Trophoblast cell (in vitro differentiated cells and primary cell): ENCODE measurements at regions not wholly inside any gene's neighbourhood (a gene's known extent, or its start where the extent isn't known, plus 50 kb on each side); places are given as distances from the start of the nearest gene placed in this dataset.

ENCODE experiments used
- DNase-seq, 2 donors: peaks; one replicate each; pipeline ENCODE4 v3.0.0-alpha.2; 2016
- H2AFZ ChIP-seq: 2 replicates; pipeline ENCODE4 v1.6.1; 2013; ENCODE audit warnings: low read length, moderate library complexity, mild to moderate bottlenecking; ENCODE audit not compliant: insufficient read depth, poor library complexity
- H2AK5ac ChIP-seq: 2 replicates; pipeline ENCODE4 v1.6.1; 2013; ENCODE audit warnings: mild to moderate bottlenecking, low read length
- H2BK120ac ChIP-seq: 2 replicates; pipeline ENCODE4 v1.6.1; 2013; ENCODE audit warnings: low read length, mild to moderate bottlenecking, moderate library complexity; ENCODE audit not compliant: insufficient read depth, poor library complexity
- H2BK12ac ChIP-seq: 2 replicates; pipeline ENCODE4 v1.6.1; 2013; ENCODE audit warnings: mild to moderate bottlenecking, low read length, moderate library complexity
- H2BK5ac ChIP-seq: 2 replicates; pipeline ENCODE4 v1.6.1; 2013; ENCODE audit warnings: low read length, low read depth, moderate library complexity, mild to moderate bottlenecking; ENCODE audit not compliant: poor library complexity
- H3K14ac ChIP-seq: 2 replicates; pipeline ENCODE4 v1.6.1; 2013; ENCODE audit warnings: mild to moderate bottlenecking, low read length
- H3K18ac ChIP-seq: 2 replicates; pipeline ENCODE4 v1.6.1; 2013; ENCODE audit warnings: mild to moderate bottlenecking, low read length
- H3K23ac ChIP-seq: 2 replicates; pipeline ENCODE4 v1.6.1; 2013; ENCODE audit warnings: low read length
- H3K27ac ChIP-seq: 2 replicates; pipeline ENCODE4 v1.5.1; 2013; ENCODE audit warnings: low read depth, mild to moderate bottlenecking, inconsistent platforms, low read length, moderate library complexity
- H3K27me3 ChIP-seq: 2 replicates; pipeline ENCODE4 v1.6.1; 2013; ENCODE audit warnings: inconsistent platforms, mild to moderate bottlenecking, low read length, moderate library complexity; ENCODE audit not compliant: insufficient read depth
- H3K36me3 ChIP-seq, 2 experiments: 1 replicate in 1 of 2; 2 replicates in 1 of 2; pipeline ENCODE4 v1.6.1; 2013; ENCODE audit warnings: low read length in 2 of 2, mild to moderate bottlenecking in 2 of 2, moderate library complexity in 1 of 2; ENCODE audit not compliant: insufficient read depth in 2 of 2, control insufficient read depth in 1 of 2
- H3K4ac ChIP-seq: 2 replicates; pipeline ENCODE4 v1.6.1; 2013; ENCODE audit warnings: low read depth, mild to moderate bottlenecking, low read length, moderate library complexity
- H3K4me1 ChIP-seq, 2 experiments: 1 replicate in 1 of 2; 2 replicates in 1 of 2; pipeline ENCODE4 v1.6.1; 2013; ENCODE audit warnings: low read length in 2 of 2, mild to moderate bottlenecking in 2 of 2, moderate library complexity in 1 of 2; ENCODE audit not compliant: insufficient read depth in 2 of 2, control insufficient read depth in 1 of 2
- H3K4me2 ChIP-seq: 2 replicates; pipeline ENCODE4 v1.6.1; 2013; ENCODE audit warnings: inconsistent platforms, mild to moderate bottlenecking, low read length, moderate library complexity
- H3K4me3 ChIP-seq: 2 replicates; pipeline ENCODE4 v1.5.1; 2013; ENCODE audit warnings: mild to moderate bottlenecking, low read depth, low read length, inconsistent platforms
- H3K79me1 ChIP-seq: one replicate; pipeline ENCODE4 v1.6.1; 2013; ENCODE audit warnings: low read length
- H3K79me2 ChIP-seq: 2 replicates; pipeline ENCODE4 v1.6.1; 2013; ENCODE audit warnings: low read length, mild to moderate bottlenecking; ENCODE audit not compliant: control insufficient read depth, insufficient read depth, poor library complexity
- H3K9ac ChIP-seq: 2 replicates; pipeline ENCODE4 v1.6.1; 2013; ENCODE audit warnings: mild to moderate bottlenecking, low read length
- H3K9me3 ChIP-seq: 2 replicates; pipeline ENCODE4 v1.6.1; 2013; ENCODE audit warnings: low read depth, mild to moderate bottlenecking, control low read depth, inconsistent platforms, low read length; ENCODE audit not compliant: insufficient read depth
- H4K12ac ChIP-seq: 2 replicates; pipeline ENCODE4 v1.6.1; 2013; ENCODE audit warnings: low read depth, mild to moderate bottlenecking, low read length, moderate library complexity
- H4K8ac ChIP-seq: 2 replicates; pipeline ENCODE4 v1.6.1; 2013; ENCODE audit warnings: low read depth, mild to moderate bottlenecking, low read length, moderate library complexity
- H4K91ac ChIP-seq: one replicate; pipeline ENCODE4 v1.6.1; 2013; ENCODE audit warnings: low read depth, mild to moderate bottlenecking, low read length, moderate library complexity
- WGBS: extraction: QIAGEN DNeasy Blood & Tissue Kit; methylation state at CpG from one replicate; pipeline ENCODE4 v1.1.7; 2013; ENCODE audit warnings: missing lambda C conversion rate; ENCODE audit not compliant: insufficient read length, insufficient coverage; ENCODE audit errors: extremely low coverage; 5-methylcytosine and 5-hydroxymethylcytosine counted together

DNA sequence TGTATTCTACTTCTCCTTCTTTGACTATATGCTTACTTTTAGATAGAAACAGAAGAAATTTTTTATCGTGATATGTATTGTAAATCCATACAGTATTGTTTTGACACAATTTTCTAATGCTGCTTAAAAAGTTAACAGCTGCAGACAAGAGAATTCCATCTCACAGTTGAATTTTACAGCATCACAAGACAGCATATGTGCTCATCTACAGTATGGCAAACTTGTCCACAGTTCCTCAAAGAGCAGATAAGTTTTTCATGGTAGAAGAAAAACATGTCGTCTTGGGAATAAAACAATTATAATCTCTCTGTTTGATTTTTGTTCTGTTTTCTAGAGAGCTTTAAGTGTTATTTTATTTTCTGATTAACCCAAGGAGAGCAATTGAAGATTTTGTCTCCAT lies 438.5 kb upstream of the NUDT12 start:
- Histone ChIP-seq H3K27me3 (no peaks in the 10 kb centered on the region), H2BK5ac (no peak overlapping the region), H3K18ac (no peak overlapping the region), H3K14ac (no peak overlapping the region), H3K4me2 (no peak overlapping the region), H4K91ac (no peak overlapping the region), H4K12ac (no peak overlapping the region), H3K9ac (no peak overlapping the region), H3K79me1 (no peaks in the 10 kb centered on the region), H2BK12ac (no peak overlapping the region), H2AK5ac (no peak overlapping the region), H2BK120ac (no peak overlapping the region), H3K23ac (no peak overlapping the region), H3K36me3 (no peaks in the 10 kb centered on the region), H3K4me3 (no peak overlapping the region), H3K9me3 (no peaks in the 10 kb centered on the region), H3K4ac (no peak overlapping the region), H3K27ac (no peak overlapping the region), H4K8ac (no peak overlapping the region), H3K79me2 (no peaks in the 10 kb centered on the region), H2AFZ (no peak overlapping the region), H3K4me1 (no peaks in the 10 kb centered on the region)
- no CpG with 5 or more reads among the region's 2 CpGs for WGBS
- DNase-seq = no peak

DNA sequence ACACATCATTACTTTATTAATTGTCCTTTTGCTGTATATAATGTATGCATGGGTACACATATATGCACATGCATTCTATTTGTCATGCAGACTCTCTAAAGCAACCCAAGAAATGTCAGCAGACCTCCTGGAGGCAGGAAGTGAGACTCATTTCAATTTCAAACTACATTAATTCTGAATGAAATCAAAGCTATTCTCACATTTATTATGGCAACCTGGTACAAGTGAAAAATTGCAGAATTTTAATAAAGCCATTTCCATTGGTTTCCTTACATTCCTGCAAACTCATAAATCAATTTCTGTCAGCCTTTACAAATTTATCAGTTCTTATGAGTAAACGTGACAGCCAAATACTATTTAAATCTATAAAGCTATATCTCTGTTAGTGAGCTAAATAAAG lies 430.4 kb upstream of the NUDT12 start:
- Histone ChIP-seq H4K8ac (no peak overlapping the region), H2BK5ac (no peak overlapping the region), H2BK12ac (no peak overlapping the region), H3K79me2 (no peaks in the 10 kb centered on the region), H3K9me3 (no peaks in the 10 kb centered on the region), H3K4me1 (no peaks in the 10 kb centered on the region), H3K36me3 (no peaks in the 10 kb centered on the region), H3K79me1 (no peaks in the 10 kb centered on the region), H4K91ac (no peak overlapping the region), H3K4me2 (no peak overlapping the region), H3K18ac (no peak overlapping the region), H3K14ac (no peak overlapping the region), H4K12ac (no peak overlapping the region), H3K9ac (no peak overlapping the region), H3K23ac (no peak overlapping the region), H3K27me3 (no peaks in the 10 kb centered on the region), H2AK5ac (no peak overlapping the region), H2BK120ac (no peak overlapping the region), H3K4me3 (no peak overlapping the region), H3K4ac (no peak overlapping the region), H3K27ac (no peak overlapping the region), H2AFZ (no peak overlapping the region)
- no peak for DNase-seq
- no CpG with 5 or more reads among the region's 1 CpG for WGBS

DNA sequence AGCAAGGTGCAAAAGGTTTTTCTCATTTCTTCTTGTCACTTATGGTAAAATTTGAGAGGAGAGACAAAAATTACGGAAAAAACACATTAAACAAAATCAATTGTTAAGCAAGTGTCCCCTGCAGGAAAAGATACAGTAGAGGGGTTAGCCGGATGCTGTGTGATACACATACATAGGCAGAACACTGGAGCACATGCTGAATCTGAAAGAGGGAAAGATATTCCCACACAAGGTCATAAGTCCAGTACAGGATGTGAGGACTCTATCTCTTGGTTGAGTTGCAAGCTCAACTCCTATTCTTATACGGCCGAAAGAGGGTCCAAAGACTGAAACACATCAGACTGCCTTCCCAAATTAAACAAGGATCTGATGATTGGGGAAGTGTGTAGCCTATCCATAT lies 427.5 kb upstream of the NUDT12 start:
- Histone ChIP-seq H3K4me1 (no peaks in the 10 kb centered on the region), H3K4me3 (no peak overlapping the region)

DNA sequence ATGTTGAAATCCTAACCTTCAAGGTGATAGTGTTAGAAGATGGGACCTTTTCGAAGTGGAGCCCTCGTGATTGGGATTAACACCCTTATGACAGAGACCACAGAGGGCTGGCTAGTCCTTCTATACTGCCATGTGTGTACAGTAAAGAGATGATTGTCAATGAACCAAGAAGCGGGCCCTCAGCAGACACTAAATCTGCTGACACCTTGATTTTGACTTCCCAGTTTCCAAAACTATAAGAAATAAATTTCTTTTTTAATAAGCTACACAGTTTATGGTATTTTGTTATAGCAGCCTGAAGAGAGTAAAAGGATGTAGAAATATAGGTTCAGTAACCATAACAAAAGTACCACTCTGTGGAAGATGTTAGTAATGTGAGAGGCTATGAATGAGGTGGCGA lies 419.0 kb upstream of the NUDT12 start:
- WGBS = no CpG with 5 or more reads among the region's 4 CpGs

More for the DNA sequence above, 427.5 kb upstream of the NUDT12 start:
- no peak overlapping the region for H2BK5ac ChIP-seq
- H3K79me1 ChIP-seq = no peaks in the 10 kb centered on the region
- no peak overlapping the region for H2BK12ac ChIP-seq
- H2BK120ac ChIP-seq = no peak overlapping the region
- H3K36me3 ChIP-seq = no peaks in the 10 kb centered on the region
- no peak overlapping the region for H3K27ac ChIP-seq
- no peak overlapping the region for H3K23ac ChIP-seq
- H4K91ac ChIP-seq = no peak overlapping the region
- no peak overlapping the region for H3K9ac ChIP-seq
- no peak overlapping the region for H3K18ac ChIP-seq
- no peak overlapping the region for H2AK5ac ChIP-seq
- no peak overlapping the region for H4K8ac ChIP-seq
- H3K27me3 ChIP-seq = no peaks in the 10 kb centered on the region
- no peaks in the 10 kb centered on the region for H3K9me3 ChIP-seq
- H3K4me2 ChIP-seq = no peak overlapping the region
- H3K4ac ChIP-seq = no peak overlapping the region
- no CpG with 5 or more reads among the region's 4 CpGs for WGBS
- no peak overlapping the region for H3K14ac ChIP-seq
- H4K12ac ChIP-seq = no peak overlapping the region
- no peaks in the 10 kb centered on the region for H3K79me2 ChIP-seq
- DNase-seq = no peak
- no peak overlapping the region for H2AFZ ChIP-seq

More for the DNA sequence above, 419.0 kb upstream of the NUDT12 start:
- no peak overlapping the region for H2AK5ac ChIP-seq
- no peak overlapping the region for H4K91ac ChIP-seq
- H3K9me3 ChIP-seq = no peaks in the 10 kb centered on the region
- H3K23ac ChIP-seq = no peak overlapping the region
- H4K12ac ChIP-seq = no peak overlapping the region
- no peak overlapping the region for H3K4ac ChIP-seq
- H4K8ac ChIP-seq = no peak overlapping the region
- no peak overlapping the region for H3K4me3 ChIP-seq
- H2BK5ac ChIP-seq = no peak overlapping the region
- H2BK120ac ChIP-seq = no peak overlapping the region
- no peak for DNase-seq
- H2BK12ac ChIP-seq = no peak overlapping the region
- H3K4me2 ChIP-seq = no peak overlapping the region
- H3K36me3 ChIP-seq = no peaks in the 10 kb centered on the region
- H3K4me1 ChIP-seq = no peaks in the 10 kb centered on the region
- H3K79me1 ChIP-seq = no peaks in the 10 kb centered on the region
- no peak overlapping the region for H3K18ac ChIP-seq
- H2AFZ ChIP-seq = no peak overlapping the region
- H3K79me2 ChIP-seq = no peaks in the 10 kb centered on the region
- no peak overlapping the region for H3K9ac ChIP-seq
- H3K27ac ChIP-seq = no peak overlapping the region
- H3K27me3 ChIP-seq = no peaks in the 10 kb centered on the region
- no peak overlapping the region for H3K14ac ChIP-seq
